Endothelial cell of umbilical vein (primary cell): ENCODE measurements at regions not wholly inside any gene's neighbourhood (a gene's known extent, or its start where the extent isn't known, plus 50 kb on each side); places are given as distances from the start of the nearest gene placed in this dataset.

ENCODE experiments used
- BruUV-seq: library from RNA; stranded (reverse); fragments of 400-500 nt; replicated peaks from 2 replicates; lab custom pipeline; 2021; lab: Mats Ljungman, UMichigan
- CTCF ChIA-PET: fragments of 300-600, 350-600 bp; sonication (Branson Sonifier 250); formaldehyde crosslinking; loops from one replicate; lab custom pipeline; 2021; ENCODE audit warnings: antibody characterized with exemption, inconsistent platforms; lab: Charles Lee
- POLR2A ChIA-PET: fragments of 300-600, 350-600 bp; sonication (Branson Sonifier 250); formaldehyde crosslinking; loops from one replicate; lab custom pipeline; 2021; ENCODE audit warnings: antibody characterized with exemption, inconsistent platforms; lab: Charles Lee
- DNase-seq: peaks from one replicate; pipeline ENCODE4 v3.0.0-alpha.2; 2011; ENCODE audit warnings: low read depth, low spot score
- FAIRE-seq: peaks from 2 replicates; lab custom pipeline; 2011; peaks lifted over from hg19 to GRCh38; lab: Jason Lieb, UNC
- H2AFZ ChIP-seq: 2 replicates; pipeline ENCODE4 v1.6.0; 2012; ENCODE audit warnings: low read depth, low read length, control low read depth, inconsistent platforms
- H3K27ac ChIP-seq: 2 replicates; pipeline ENCODE4 v1.5.1; 2011; ENCODE audit warnings: low read depth, mild to moderate bottlenecking, control low read depth, low read length, moderate library complexity; ENCODE audit not compliant: insufficient read depth
- H3K27me3 ChIP-seq, 2 experiments: 2 replicates each; pipeline versions ENCODE4 v1.6.0 to v1.6.1; 2011; ENCODE audit warnings: low read length in 2 of 2, mixed read lengths in 1 of 2; ENCODE audit not compliant: control insufficient read depth in 2 of 2, insufficient read depth in 2 of 2
- H3K36me3 ChIP-seq, 2 experiments: 2 replicates in 1 of 2; 3 replicates in 1 of 2; pipeline ENCODE4 v1.5.1; 2011; ENCODE audit warnings: low read length in 2 of 2, mild to moderate bottlenecking in 1 of 2, moderate library complexity in 1 of 2; ENCODE audit not compliant: control insufficient read depth in 2 of 2, insufficient read depth in 2 of 2; ENCODE audit errors: extremely low read depth in 1 of 2
- H3K4me1 ChIP-seq: 3 replicates; pipeline ENCODE4 v1.5.1; 2011; ENCODE audit warnings: mild to moderate bottlenecking, low read length; ENCODE audit not compliant: control insufficient read depth, insufficient read depth; ENCODE audit errors: extremely low read depth
- H3K4me2 ChIP-seq: 2 replicates; pipeline ENCODE4 v1.6.1; 2011; ENCODE audit warnings: low read length, control low read depth, mixed read lengths; ENCODE audit not compliant: insufficient read depth
- H3K4me3 ChIP-seq, 3 experiments: fragments of 200-600 bp in 1 of 3; sonication (generic), shearing (Covaris generic) in 1 of 3; replicated peaks in 1 of 3; 2 replicates each; pipeline ENCODE4 v1.5.1; 2011 to 2016; ENCODE audit warnings: control low read depth in 3 of 3, low read length in 3 of 3, mild to moderate bottlenecking in 2 of 3, inconsistent platforms in 1 of 3, low read depth in 1 of 3, moderate library complexity in 1 of 3; ENCODE audit not compliant: insufficient read depth in 1 of 3
- H3K79me2 ChIP-seq: 2 replicates; pipeline ENCODE4 v1.6.0; 2012; ENCODE audit warnings: low read length, inconsistent platforms; ENCODE audit not compliant: control insufficient read depth, insufficient read depth
- H3K9ac ChIP-seq: replicated peaks from 2 replicates; pipeline ENCODE3; 2011; ENCODE audit warnings: low read length, control low read depth; ENCODE audit not compliant: insufficient read depth; ENCODE audit errors: extremely low read depth
- H3K9me1 ChIP-seq: replicated peaks from 3 replicates; pipeline ENCODE4 v1.6.0; 2011; ENCODE audit warnings: mild to moderate bottlenecking, low read length; ENCODE audit not compliant: control insufficient read depth, insufficient read depth; ENCODE audit errors: extremely low read depth
- H3K9me3 ChIP-seq: replicated peaks from 2 replicates; pipeline ENCODE4 v1.5.1; 2012; ENCODE audit warnings: low read length, inconsistent platforms; ENCODE audit not compliant: control insufficient read depth, insufficient read depth
- H4K20me1 ChIP-seq: replicated peaks from 2 replicates; pipeline ENCODE3; 2011; ENCODE audit warnings: mild to moderate bottlenecking, low read length; ENCODE audit not compliant: control insufficient read depth, insufficient read depth; ENCODE audit errors: extremely low read depth
- CTCF ChIP-seq, 2 donors: IDR thresholded peaks; 1 replicate in 1 of 2; 2 replicates in 1 of 2; pipeline ENCODE4 v1.5.1; 2011; ENCODE audit warnings: low read length in 2 of 2, mild to moderate bottlenecking in 2 of 2, moderate library complexity in 2 of 2, control low read depth in 1 of 2, inconsistent platforms in 1 of 2, low read depth in 1 of 2; ENCODE audit not compliant: insufficient read depth in 1 of 2; ENCODE audit errors: extremely low read depth in 1 of 2
- EZH2 ChIP-seq: IDR thresholded peaks from 2 replicates; pipeline ENCODE4 v1.6.1; 2012; ENCODE audit warnings: borderline replicate concordance, low read depth, mild to moderate bottlenecking, moderate library complexity, low read length, inconsistent platforms; ENCODE audit not compliant: severe bottlenecking
- FOS ChIP-seq: IDR thresholded peaks from 2 replicates; pipeline ENCODE4 v1.6.1; 2011; ENCODE audit warnings: mild to moderate bottlenecking, low read length, moderate library complexity, borderline replicate concordance; ENCODE audit not compliant: insufficient read depth
- GATA2 ChIP-seq: IDR thresholded peaks from 2 replicates; pipeline ENCODE4 v1.7.0; 2011; ENCODE audit warnings: low read depth, mild to moderate bottlenecking, moderate library complexity, mixed read lengths, low read length; ENCODE audit not compliant: insufficient read length, insufficient read depth
- JUN ChIP-seq: IDR thresholded peaks from 2 replicates; pipeline ENCODE4 v1.6.1; 2011; ENCODE audit warnings: borderline replicate concordance, low read depth; ENCODE audit not compliant: insufficient read length, insufficient read depth
- MAX ChIP-seq: IDR thresholded peaks from 2 replicates; pipeline ENCODE4 v1.6.1; 2011; ENCODE audit not compliant: insufficient read depth, insufficient read length
- MYC ChIP-seq: IDR thresholded peaks from one replicate; pipeline ENCODE4 v1.6.1; 2011; ENCODE audit warnings: mild to moderate bottlenecking, low read depth, low read length
- POLR2A ChIP-seq: IDR thresholded peaks from 2 replicates; pipeline ENCODE4 v1.6.1; 2012; ENCODE audit warnings: low read depth, mild to moderate bottlenecking, control low read depth, low read length
- POLR2AphosphoS5 ChIP-seq: IDR thresholded peaks from 2 replicates; pipeline ENCODE4 v1.6.1; 2012; ENCODE audit warnings: low read depth, mild to moderate bottlenecking, control low read depth, low read length, moderate library complexity; ENCODE audit not compliant: insufficient read depth
- dilution Hi-C: fragments of 300-500 bp; cut with MboI; formaldehyde crosslinking; loops from one replicate; pipeline ENCODE4 v1.15.0; 2019; ENCODE audit warnings: low sequenced_read_pairs; ENCODE audit not compliant: extremely low pct_ligation_motif_present
- intact Hi-C: fragments of 100-400 bp; cut with micrococcal nuclease; formaldehyde crosslinking; loops from one replicate; pipeline ENCODE4 v1.10.0; 2022

- H3K9me1 ChIP-seq, result no peaks in the 10 kb centered on the region
- ChIA-PET POLR2A (no interaction called here), CTCF (no interaction called here)
- H3K4me1 ChIP-seq, result no peaks in the 10 kb centered on the region
- dilution Hi-C loops, result no loop called here
- no peak for TF ChIP-seq FOS
- no peak for TF ChIP-seq POLR2AphosphoS5
- TF ChIP-seq EZH2, result no peak
- no peak for TF ChIP-seq MYC
- no peak for TF ChIP-seq GATA2
- TF ChIP-seq JUN, result no peak
- no peak for TF ChIP-seq MAX
- TF ChIP-seq POLR2A, result no peak
- no peak for TF ChIP-seq CTCF (IDR thresholded peaks at IDR 0.05; ENCODE audit: extremely low read depth in 1 of 2, insufficient read depth in 1 of 2, low read depth in 1 of 2, low read length in 2 of 2)
- H3K79me2 ChIP-seq, result no peaks in the 10 kb centered on the region
- no peak for FAIRE-seq
- no peaks in the 10 kb centered on the region for H3K27me3 ChIP-seq
- intact Hi-C loops, result no loop called here
- H2AFZ ChIP-seq, result no peak overlapping the region
- no peaks in the 10 kb centered on the region for H3K36me3 ChIP-seq
- no peak overlapping the region for H3K27ac ChIP-seq
- DNase-seq, result no peak
- BruUV-seq, result no TSS peak
- no peak overlapping the region for H3K9ac ChIP-seq
- no peak overlapping the region for H3K4me2 ChIP-seq
- no peak overlapping the region for H3K4me3 ChIP-seq
- no peaks in the 10 kb centered on the region for H4K20me1 ChIP-seq
- H3K9me3 ChIP-seq, result no peaks in the 10 kb centered on the region
These were observed 123.9 kb upstream of the CARD11 start for GRCh38 chr7:3167551-3167950.
